Nephron (organoid): ENCODE measurements at regions not wholly inside any gene's neighbourhood (a gene's known extent, or its start where the extent isn't known, plus 50 kb on each side); places are given as distances from the start of the nearest gene placed in this dataset.

Experiments
- H3K27ac Mint-ChIP-seq, 3 experiments: 2 replicates each; pipeline ENCODE4 v1.8.0; 2020; ENCODE audit warnings: mixed read lengths in 3 of 3, mild to moderate bottlenecking in 2 of 3, moderate library complexity in 1 of 3
- H3K27me3 Mint-ChIP-seq: 2 replicates; pipeline ENCODE4 v1.8.0; 2021; ENCODE audit warnings: low read depth, mild to moderate bottlenecking, moderate library complexity, mixed read lengths
- H3K36me3 Mint-ChIP-seq: 2 replicates; pipeline ENCODE4 v1.8.0; 2020; ENCODE audit warnings: low read depth, mixed read lengths
- H3K4me1 Mint-ChIP-seq: 2 replicates; pipeline ENCODE4 v1.8.0; 2020; ENCODE audit warnings: mixed read lengths
- H3K4me3 Mint-ChIP-seq, 3 experiments: 2 replicates each; pipeline ENCODE4 v1.8.0; 2020; ENCODE audit warnings: mild to moderate bottlenecking in 3 of 3, mixed read lengths in 3 of 3, moderate library complexity in 2 of 3
- H3K9me3 Mint-ChIP-seq: 2 replicates; pipeline ENCODE4 v1.8.0; 2020; ENCODE audit warnings: mixed read lengths
- CTCF ChIP-seq, 3 experiments: fragments of 200-600 bp; sonication (generic); IDR thresholded peaks; one replicate each; pipeline ENCODE4 v1.5.0; 2021; ENCODE audit warnings: antibody characterized with exemption in 3 of 3; ENCODE audit not compliant: unreplicated experiment in 3 of 3

- H3K36me3 Mint-ChIP-seq = no peaks in the 10 kb centered on the region
- H3K9me3 Mint-ChIP-seq = peaks cover 2% of the 10 kb centered on the region
- peaks cover 9% of the 10 kb centered on the region for H3K27me3 Mint-ChIP-seq
- TF ChIP-seq CTCF (IDR thresholded peaks at IDR 0.05; ENCODE audit: unreplicated experiment in 3 of 3) = no peak
- H3K4me3 Mint-ChIP-seq = no peak overlapping the region
- peak overlapping the region in 1 of 3 experiments; percentile 43 for H3K27ac Mint-ChIP-seq
- peaks cover 11% of the 10 kb centered on the region for H3K4me1 Mint-ChIP-seq
Observed at GRCh38 chr6:105849746-105850145, 236.4 kb upstream of the PRDM1 start.

GRCh38 chr6:105847433-105847832 lies 238.7 kb upstream of the PRDM1 start:
- Mint-ChIP-seq H3K4me1 (peaks cover 17% of the 10 kb centered on the region), H3K27ac (no peak overlapping the region), H3K27me3 (peaks cover 13% of the 10 kb centered on the region), H3K36me3 (no peaks in the 10 kb centered on the region), H3K4me3 (no peak overlapping the region), H3K9me3 (no peaks in the 10 kb centered on the region)
- no peak for TF ChIP-seq CTCF (IDR thresholded peaks at IDR 0.05; ENCODE audit: unreplicated experiment in 3 of 3)

- Mint-ChIP-seq H3K36me3 (no peaks in the 10 kb centered on the region), H3K27me3 (peaks cover 13% of the 10 kb centered on the region), H3K27ac (peak overlapping the region in 1 of 3 experiments; percentile 40), H3K4me3 (no peak overlapping the region), H3K4me1 (peaks cover 6% of the 10 kb centered on the region), H3K9me3 (no peaks in the 10 kb centered on the region)
- TF ChIP-seq CTCF (IDR thresholded peaks at IDR 0.05; ENCODE audit: unreplicated experiment in 3 of 3) = no peak
Observed at GRCh38 chr6:105844275-105844883, 241.8 kb upstream of the PRDM1 start.

GRCh38 chr6:105839266-105839665 lies 246.9 kb upstream of the PRDM1 start:
- Mint-ChIP-seq H3K4me3 (no peak overlapping the region), H3K9me3 (no peaks in the 10 kb centered on the region), H3K4me1 (peaks cover under 1% of the 10 kb centered on the region), H3K27ac (no peak overlapping the region), H3K27me3 (peaks cover 8% of the 10 kb centered on the region), H3K36me3 (no peaks in the 10 kb centered on the region)
- no peak for TF ChIP-seq CTCF (IDR thresholded peaks at IDR 0.05; ENCODE audit: unreplicated experiment in 3 of 3)

- Mint-ChIP-seq H3K27ac (no peak overlapping the region), H3K4me3 (no peak overlapping the region), H3K9me3 (no peaks in the 10 kb centered on the region), H3K36me3 (no peaks in the 10 kb centered on the region), H3K4me1 (no peaks in the 10 kb centered on the region), H3K27me3 (peaks cover 4% of the 10 kb centered on the region)
- TF ChIP-seq CTCF (IDR thresholded peaks at IDR 0.05; ENCODE audit: unreplicated experiment in 3 of 3) = no peak
Observed at GRCh38 chr6:105838171-105838570, 248.0 kb upstream of the PRDM1 start.

- no peak for TF ChIP-seq CTCF (IDR thresholded peaks at IDR 0.05; ENCODE audit: unreplicated experiment in 3 of 3)
- no peaks in the 10 kb centered on the region for H3K9me3 Mint-ChIP-seq
- H3K36me3 Mint-ChIP-seq = no peaks in the 10 kb centered on the region
- no peaks in the 10 kb centered on the region for H3K4me1 Mint-ChIP-seq
- no peak overlapping the region for H3K4me3 Mint-ChIP-seq
- H3K27ac Mint-ChIP-seq = peak overlapping the region in 1 of 3 experiments; percentile 8
- peaks cover 4% of the 10 kb centered on the region for H3K27me3 Mint-ChIP-seq
Observed at GRCh38 chr6:105836889-105837288, 249.2 kb upstream of the PRDM1 start.
